ENCODE measurements at regions not wholly inside any gene's neighbourhood (a gene's known extent, or its start where the extent isn't known, plus 50 kb on each side); places are given as distances from the start of the nearest gene placed in this dataset.

- TF ChIP-seq CTCF (IDR thresholded peaks at IDR 0.05) = no peak
- TF ChIP-seq POLR2A (IDR thresholded peaks at IDR 0.05) = no peak
Observed at GRCh38 chr3:27649277-27649676, 72.8 kb downstream of the EOMES start.

All from heart left ventricle (tissue), 13 donors.